ENCODE measurements at regions not wholly inside any gene's neighbourhood (a gene's known extent, or its start where the extent isn't known, plus 50 kb on each side); places are given as distances from the start of the nearest gene placed in this dataset.
"Not testable (repeated sequence)": the region's sequence is repeated elsewhere in the genome, so short reads cannot be mapped to it uniquely, and the experiment has no call there.

GRCh38 chr1:194738843-194739242 is 1552.4 kb upstream of the B3GALT2 start:
- ATAC-seq; in situ Hi-C loops (cut with MboI); H3K9ac ChIP-seq (ENCODE audit: insufficient read depth in 1 of 2, low read depth in 2 of 2, low read length in 2 of 2); H2AFZ ChIP-seq (ENCODE audit: low read depth, low read length); H3K9me3 ChIP-seq (replicated peaks; ENCODE audit: control insufficient read depth, insufficient read depth, low read depth, low read length); H4K20me1 ChIP-seq (replicated peaks; ENCODE audit: control insufficient read depth, insufficient read depth, low read length); BruUV-seq (replicated peaks); intact Hi-C loops (cut with micrococcal nuclease); H3K4me1 ChIP-seq (replicated peaks in 1 of 2; ENCODE audit: control insufficient read depth in 2 of 2, insufficient read depth in 2 of 2, low read length in 2 of 2); CTCF ChIA-PET (ENCODE audit: low intra/inter-chr PET ratio); H3K4me3 ChIP-seq; FAIRE-seq; H3K4me2 ChIP-seq (ENCODE audit: insufficient read depth, low read length); H3K27ac ChIP-seq (ENCODE audit: extremely low read depth, low read depth, low read length); H3K9me1 ChIP-seq (ENCODE audit: control insufficient read depth, insufficient read depth, low read length); H3K36me3 ChIP-seq (ENCODE audit: control insufficient read depth, insufficient read depth, low read length); H3K27me3 ChIP-seq (ENCODE audit: control insufficient read depth in 2 of 2, insufficient read depth in 2 of 2, low read length in 2 of 2); DNase-seq (ENCODE audit: extremely low read depth in 1 of 4, low spot score in 3 of 4); H3K79me2 ChIP-seq (ENCODE audit: control insufficient read depth, insufficient read depth, low read length): not testable (repeated sequence)
- POLR2A ChIA-PET: interaction anchor here (1.1 kb wide), 1 partner anchor 9 kb away, joined by 4 read pairs; no protein-coding TSS in a partner anchor
- 71% methylated on average over 5 of the region's 5 CpGs for WGBS (ENCODE audit: insufficient coverage, low coverage, missing lambda C conversion rate)

GRCh38 chr1:194734970-194735369 is 1548.6 kb upstream of the B3GALT2 start:
- intact Hi-C loops (cut with micrococcal nuclease): no loop called here
- Histone ChIP-seq H3K9ac (ENCODE audit: insufficient read depth in 1 of 2, low read depth in 2 of 2, low read length in 2 of 2) (no peak overlapping the region), H3K9me3 (replicated peaks; ENCODE audit: control insufficient read depth, insufficient read depth, low read depth, low read length) (no peaks in the 10 kb centered on the region), H3K27ac (ENCODE audit: extremely low read depth, low read depth, low read length) (no peak overlapping the region), H2AFZ (ENCODE audit: low read depth, low read length) (no peak overlapping the region), H3K4me2 (ENCODE audit: insufficient read depth, low read length) (no peak overlapping the region), H3K79me2 (ENCODE audit: control insufficient read depth, insufficient read depth, low read length) (no peaks in the 10 kb centered on the region), H3K4me3 (no peak overlapping the region), H3K36me3 (ENCODE audit: control insufficient read depth, insufficient read depth, low read length) (no peaks in the 10 kb centered on the region), H3K27me3 (ENCODE audit: control insufficient read depth in 2 of 2, insufficient read depth in 2 of 2, low read length in 2 of 2) (no peaks in the 10 kb centered on the region), H3K4me1 (replicated peaks in 1 of 2; ENCODE audit: control insufficient read depth in 2 of 2, insufficient read depth in 2 of 2, low read length in 2 of 2) (no peaks in the 10 kb centered on the region), H3K9me1 (ENCODE audit: control insufficient read depth, insufficient read depth, low read length) (no peaks in the 10 kb centered on the region), H4K20me1 (replicated peaks; ENCODE audit: control insufficient read depth, insufficient read depth, low read length) (no peaks in the 10 kb centered on the region)
- in situ Hi-C loops (cut with MboI): no loop called here
- ChIA-PET POLR2A (no interaction called here), CTCF (ENCODE audit: low intra/inter-chr PET ratio) (no interaction called here)
- no peak for FAIRE-seq
- ATAC-seq: no peak
- no TSS peak for BruUV-seq (replicated peaks)
- no peak for DNase-seq (ENCODE audit: extremely low read depth in 1 of 4, low spot score in 3 of 4)
- WGBS (ENCODE audit: insufficient coverage, low coverage, missing lambda C conversion rate): 60% methylated on average over 1 of the region's 1 CpG
- TF ChIP-seq, protein P1, sequence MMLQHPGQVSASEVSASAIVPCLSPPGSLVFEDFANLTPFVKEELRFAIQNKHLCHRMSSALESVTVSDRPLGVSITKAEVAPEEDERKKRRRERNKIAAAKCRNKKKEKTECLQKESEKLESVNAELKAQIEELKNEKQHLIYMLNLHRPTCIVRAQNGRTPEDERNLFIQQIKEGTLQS (IDR thresholded peaks at IDR 0.05): no peak
- TF ChIP-seq, protein P1 (CRISPR knock-in tag; conservative IDR thresholded peaks at IDR 0.05): no peak
- no peak for TF ChIP-seq JUND (IDR thresholded peaks at IDR 0.05; ENCODE audit: borderline replicate concordance, low read depth, low read length)
- no peak for TF ChIP-seq JUND (tag; IDR thresholded peaks at IDR 0.05; ENCODE audit: borderline replicate concordance, low read depth, low read length)
- TF ChIP-seq, protein P2, sequence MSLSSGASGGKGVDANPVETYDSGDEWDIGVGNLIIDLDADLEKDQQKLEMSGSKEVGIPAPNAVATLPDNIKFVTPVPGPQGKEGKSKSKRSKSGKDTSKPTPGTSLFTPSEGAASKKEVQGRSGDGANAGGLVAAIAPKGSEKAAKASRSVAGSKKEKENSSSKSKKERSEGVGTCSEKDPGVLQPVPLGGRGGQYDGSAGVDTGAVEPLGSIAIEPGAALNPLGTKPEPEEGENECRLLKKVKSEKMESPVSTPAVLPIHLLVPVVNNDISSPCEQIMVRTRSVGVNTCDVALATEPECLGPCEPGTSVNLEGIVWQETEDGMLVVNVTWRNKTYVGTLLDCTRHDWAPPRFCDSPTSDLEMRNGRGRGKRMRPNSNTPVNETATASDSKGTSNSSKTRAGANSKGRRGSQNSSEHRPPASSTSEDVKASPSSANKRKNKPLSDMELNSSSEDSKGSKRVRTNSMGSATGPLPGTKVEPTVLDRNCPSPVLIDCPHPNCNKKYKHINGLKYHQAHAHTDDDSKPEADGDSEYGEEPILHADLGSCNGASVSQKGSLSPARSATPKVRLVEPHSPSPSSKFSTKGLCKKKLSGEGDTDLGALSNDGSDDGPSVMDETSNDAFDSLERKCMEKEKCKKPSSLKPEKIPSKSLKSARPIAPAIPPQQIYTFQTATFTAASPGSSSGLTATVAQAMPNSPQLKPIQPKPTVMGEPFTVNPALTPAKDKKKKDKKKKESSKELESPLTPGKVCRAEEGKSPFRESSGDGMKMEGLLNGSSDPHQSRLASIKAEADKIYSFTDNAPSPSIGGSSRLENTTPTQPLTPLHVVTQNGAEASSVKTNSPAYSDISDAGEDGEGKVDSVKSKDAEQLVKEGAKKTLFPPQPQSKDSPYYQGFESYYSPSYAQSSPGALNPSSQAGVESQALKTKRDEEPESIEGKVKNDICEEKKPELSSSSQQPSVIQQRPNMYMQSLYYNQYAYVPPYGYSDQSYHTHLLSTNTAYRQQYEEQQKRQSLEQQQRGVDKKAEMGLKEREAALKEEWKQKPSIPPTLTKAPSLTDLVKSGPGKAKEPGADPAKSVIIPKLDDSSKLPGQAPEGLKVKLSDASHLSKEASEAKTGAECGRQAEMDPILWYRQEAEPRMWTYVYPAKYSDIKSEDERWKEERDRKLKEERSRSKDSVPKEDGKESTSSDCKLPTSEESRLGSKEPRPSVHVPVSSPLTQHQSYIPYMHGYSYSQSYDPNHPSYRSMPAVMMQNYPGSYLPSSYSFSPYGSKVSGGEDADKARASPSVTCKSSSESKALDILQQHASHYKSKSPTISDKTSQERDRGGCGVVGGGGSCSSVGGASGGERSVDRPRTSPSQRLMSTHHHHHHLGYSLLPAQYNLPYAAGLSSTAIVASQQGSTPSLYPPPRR (CRISPR knock-in tag; IDR thresholded peaks at IDR 0.05; ENCODE audit: borderline replicate concordance): no peak
- no peak for TF ChIP-seq ZNF584 (CRISPR knock-in tag; IDR thresholded peaks at IDR 0.05; ENCODE audit: low read depth)
- TF ChIP-seq, protein P3, sequence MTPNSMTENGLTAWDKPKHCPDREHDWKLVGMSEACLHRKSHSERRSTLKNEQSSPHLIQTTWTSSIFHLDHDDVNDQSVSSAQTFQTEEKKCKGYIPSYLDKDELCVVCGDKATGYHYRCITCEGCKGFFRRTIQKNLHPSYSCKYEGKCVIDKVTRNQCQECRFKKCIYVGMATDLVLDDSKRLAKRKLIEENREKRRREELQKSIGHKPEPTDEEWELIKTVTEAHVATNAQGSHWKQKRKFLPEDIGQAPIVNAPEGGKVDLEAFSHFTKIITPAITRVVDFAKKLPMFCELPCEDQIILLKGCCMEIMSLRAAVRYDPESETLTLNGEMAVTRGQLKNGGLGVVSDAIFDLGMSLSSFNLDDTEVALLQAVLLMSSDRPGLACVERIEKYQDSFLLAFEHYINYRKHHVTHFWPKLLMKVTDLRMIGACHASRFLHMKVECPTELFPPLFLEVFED (CRISPR knock-in tag; conservative IDR thresholded peaks at IDR 0.05): no peak
- TF ChIP-seq SREBF2 (CRISPR knock-in tag; IDR thresholded peaks at IDR 0.05): no peak

Data from K562 (cell line).